Endothelial cell of umbilical vein (primary cell): ENCODE measurements at regions not wholly inside any gene's neighbourhood (a gene's known extent, or its start where the extent isn't known, plus 50 kb on each side); places are given as distances from the start of the nearest gene placed in this dataset.
A peak's percentile ranks its signal among the peaks of the same experiment; 100 is the strongest.

Source experiments
- BruUV-seq: library from RNA; stranded (reverse); fragments of 400-500 nt; replicated peaks from 2 replicates; lab custom pipeline; 2021; lab: Mats Ljungman, UMichigan
- CTCF ChIA-PET: fragments of 300-600, 350-600 bp; sonication (Branson Sonifier 250); formaldehyde crosslinking; loops from one replicate; lab custom pipeline; 2021; ENCODE audit warnings: antibody characterized with exemption, inconsistent platforms; lab: Charles Lee
- POLR2A ChIA-PET: fragments of 300-600, 350-600 bp; sonication (Branson Sonifier 250); formaldehyde crosslinking; loops from one replicate; lab custom pipeline; 2021; ENCODE audit warnings: antibody characterized with exemption, inconsistent platforms; lab: Charles Lee
- DNase-seq: peaks from one replicate; pipeline ENCODE4 v3.0.0-alpha.2; 2011; ENCODE audit warnings: low read depth, low spot score
- FAIRE-seq: peaks from 2 replicates; lab custom pipeline; 2011; peaks lifted over from hg19 to GRCh38; lab: Jason Lieb, UNC
- H2AFZ ChIP-seq: 2 replicates; pipeline ENCODE4 v1.6.0; 2012; ENCODE audit warnings: low read depth, low read length, control low read depth, inconsistent platforms
- H3K27ac ChIP-seq: 2 replicates; pipeline ENCODE4 v1.5.1; 2011; ENCODE audit warnings: low read depth, mild to moderate bottlenecking, control low read depth, low read length, moderate library complexity; ENCODE audit not compliant: insufficient read depth
- H3K27me3 ChIP-seq, 2 experiments: 2 replicates each; pipeline versions ENCODE4 v1.6.0 to v1.6.1; 2011; ENCODE audit warnings: low read length in 2 of 2, mixed read lengths in 1 of 2; ENCODE audit not compliant: control insufficient read depth in 2 of 2, insufficient read depth in 2 of 2
- H3K36me3 ChIP-seq, 2 experiments: 2 replicates in 1 of 2; 3 replicates in 1 of 2; pipeline ENCODE4 v1.5.1; 2011; ENCODE audit warnings: low read length in 2 of 2, mild to moderate bottlenecking in 1 of 2, moderate library complexity in 1 of 2; ENCODE audit not compliant: control insufficient read depth in 2 of 2, insufficient read depth in 2 of 2; ENCODE audit errors: extremely low read depth in 1 of 2
- H3K4me1 ChIP-seq: 3 replicates; pipeline ENCODE4 v1.5.1; 2011; ENCODE audit warnings: mild to moderate bottlenecking, low read length; ENCODE audit not compliant: control insufficient read depth, insufficient read depth; ENCODE audit errors: extremely low read depth
- H3K4me2 ChIP-seq: 2 replicates; pipeline ENCODE4 v1.6.1; 2011; ENCODE audit warnings: low read length, control low read depth, mixed read lengths; ENCODE audit not compliant: insufficient read depth
- H3K4me3 ChIP-seq, 3 experiments: fragments of 200-600 bp in 1 of 3; sonication (generic), shearing (Covaris generic) in 1 of 3; replicated peaks in 1 of 3; 2 replicates each; pipeline ENCODE4 v1.5.1; 2011 to 2016; ENCODE audit warnings: control low read depth in 3 of 3, low read length in 3 of 3, mild to moderate bottlenecking in 2 of 3, inconsistent platforms in 1 of 3, low read depth in 1 of 3, moderate library complexity in 1 of 3; ENCODE audit not compliant: insufficient read depth in 1 of 3
- H3K79me2 ChIP-seq: 2 replicates; pipeline ENCODE4 v1.6.0; 2012; ENCODE audit warnings: low read length, inconsistent platforms; ENCODE audit not compliant: control insufficient read depth, insufficient read depth
- H3K9ac ChIP-seq: replicated peaks from 2 replicates; pipeline ENCODE3; 2011; ENCODE audit warnings: low read length, control low read depth; ENCODE audit not compliant: insufficient read depth; ENCODE audit errors: extremely low read depth
- H3K9me1 ChIP-seq: replicated peaks from 3 replicates; pipeline ENCODE4 v1.6.0; 2011; ENCODE audit warnings: mild to moderate bottlenecking, low read length; ENCODE audit not compliant: control insufficient read depth, insufficient read depth; ENCODE audit errors: extremely low read depth
- H3K9me3 ChIP-seq: replicated peaks from 2 replicates; pipeline ENCODE4 v1.5.1; 2012; ENCODE audit warnings: low read length, inconsistent platforms; ENCODE audit not compliant: control insufficient read depth, insufficient read depth
- H4K20me1 ChIP-seq: replicated peaks from 2 replicates; pipeline ENCODE3; 2011; ENCODE audit warnings: mild to moderate bottlenecking, low read length; ENCODE audit not compliant: control insufficient read depth, insufficient read depth; ENCODE audit errors: extremely low read depth
- CTCF ChIP-seq, 2 donors: IDR thresholded peaks; 1 replicate in 1 of 2; 2 replicates in 1 of 2; pipeline ENCODE4 v1.5.1; 2011; ENCODE audit warnings: low read length in 2 of 2, mild to moderate bottlenecking in 2 of 2, moderate library complexity in 2 of 2, control low read depth in 1 of 2, inconsistent platforms in 1 of 2, low read depth in 1 of 2; ENCODE audit not compliant: insufficient read depth in 1 of 2; ENCODE audit errors: extremely low read depth in 1 of 2
- EZH2 ChIP-seq: IDR thresholded peaks from 2 replicates; pipeline ENCODE4 v1.6.1; 2012; ENCODE audit warnings: borderline replicate concordance, low read depth, mild to moderate bottlenecking, moderate library complexity, low read length, inconsistent platforms; ENCODE audit not compliant: severe bottlenecking
- GATA2 ChIP-seq: IDR thresholded peaks from 2 replicates; pipeline ENCODE4 v1.7.0; 2011; ENCODE audit warnings: low read depth, mild to moderate bottlenecking, moderate library complexity, mixed read lengths, low read length; ENCODE audit not compliant: insufficient read length, insufficient read depth
- JUN ChIP-seq: IDR thresholded peaks from 2 replicates; pipeline ENCODE4 v1.6.1; 2011; ENCODE audit warnings: borderline replicate concordance, low read depth; ENCODE audit not compliant: insufficient read length, insufficient read depth
- POLR2A ChIP-seq: IDR thresholded peaks from 2 replicates; pipeline ENCODE4 v1.6.1; 2012; ENCODE audit warnings: low read depth, mild to moderate bottlenecking, control low read depth, low read length
- POLR2AphosphoS5 ChIP-seq: IDR thresholded peaks from 2 replicates; pipeline ENCODE4 v1.6.1; 2012; ENCODE audit warnings: low read depth, mild to moderate bottlenecking, control low read depth, low read length, moderate library complexity; ENCODE audit not compliant: insufficient read depth
- dilution Hi-C: fragments of 300-500 bp; cut with MboI; formaldehyde crosslinking; loops from one replicate; pipeline ENCODE4 v1.15.0; 2019; ENCODE audit warnings: low sequenced_read_pairs; ENCODE audit not compliant: extremely low pct_ligation_motif_present
- intact Hi-C: fragments of 100-400 bp; cut with micrococcal nuclease; formaldehyde crosslinking; loops from one replicate; pipeline ENCODE4 v1.10.0; 2022

- Histone ChIP-seq H3K9me1 (no peaks in the 10 kb centered on the region), H3K9ac (peak overlapping the region; percentile 93), H2AFZ (peak overlapping the region; percentile 28), H4K20me1 (no peaks in the 10 kb centered on the region), H3K4me2 (peak overlapping the region; percentile 94), H3K36me3 (no peaks in the 10 kb centered on the region), H3K9me3 (no peaks in the 10 kb centered on the region), H3K27me3 (no peaks in the 10 kb centered on the region), H3K79me2 (peaks cover 21% of the 10 kb centered on the region), H3K27ac (peak overlapping the region; percentile 92), H3K4me1 (peaks cover 49% of the 10 kb centered on the region), H3K4me3 (peak overlapping the region; percentile 24 to 93 (median 43))
- no TSS peak for BruUV-seq
- POLR2A ChIA-PET, result interaction anchor here (0.7 to 1.8 kb wide), 3 partner anchors 254 to 498 kb away, joined by 3 to 6 read pairs (median 3); partner anchors contain the start of genes C16orf95 and FOXC2
- intact Hi-C loops (loop anchor here (1.0 to 10.0 kb wide), 12 partner anchors 46 to 499 kb away; partner anchors contain the start of gene FBXO31), dilution Hi-C loops (no loop called here)
- DNase-seq (peak; percentile 88), FAIRE-seq (peak; percentile 47)
- TF ChIP-seq JUN, result no peak
- no peak for TF ChIP-seq POLR2A
- peak; percentile 34 for TF ChIP-seq POLR2AphosphoS5
- no peak for TF ChIP-seq GATA2
- peak; percentile 80 to 83 for TF ChIP-seq CTCF (IDR thresholded peaks at IDR 0.05; ENCODE audit: extremely low read depth in 1 of 2, insufficient read depth in 1 of 2, low read depth in 1 of 2, low read length in 2 of 2)
- no peak for TF ChIP-seq EZH2
- CTCF ChIA-PET, result interaction anchor here (0.5 to 5.7 kb wide), 87 partner anchors 8 to 1643 kb away, joined by 3 to 283 read pairs (median 4); partner anchors contain the start of genes FOXC2 and FOXL1
Measured at GRCh38 chr16:87062569-87063442, 254.4 kb downstream of the C16orf95 start.
